ENCODE measurements at regions not wholly inside any gene's neighbourhood (a gene's known extent, or its start where the extent isn't known, plus 50 kb on each side); places are given as distances from the start of the nearest gene placed in this dataset.

- no peak for TF ChIP-seq CTCF (IDR thresholded peaks at IDR 0.05)
- no peak for TF ChIP-seq ZFX (IDR thresholded peaks at IDR 0.05; ENCODE audit: borderline replicate concordance)
These were observed 210.7 kb upstream of the GNAI1 start for GRCh38 chr7:79923953-79924352.
